HG03558 (cell line): ENCODE measurements at regions not wholly inside any gene's neighbourhood (a gene's known extent, or its start where the extent isn't known, plus 50 kb on each side); places are given as distances from the start of the nearest gene placed in this dataset.
"Not testable (repeated sequence)": the region's sequence is repeated elsewhere in the genome, so short reads cannot be mapped to it uniquely, and the experiment has no call there.

Experiments
- ATAC-seq: cut with Tn5 transposase; IDR thresholded peaks from one replicate; pipeline ENCODE4 v1.9.1; 2021; ENCODE audit warnings: moderate number of reproducible peaks; ENCODE audit not compliant: unreplicated experiment; ENCODE audit errors: extremely low read depth

- ATAC-seq = not testable (repeated sequence)
Observed at GRCh38 chr14:58922201-58922940, 266.1 kb upstream of the DAAM1 start.

- ATAC-seq = no peak
Observed at GRCh38 chr14:58923751-58924405, 264.6 kb upstream of the DAAM1 start.

- ATAC-seq = no peak
Observed at GRCh38 chr14:58941629-58942028, 246.8 kb upstream of the DAAM1 start.

- ATAC-seq = no peak
Observed at GRCh38 chr14:58942516-58942915, 246.0 kb upstream of the DAAM1 start.

- no peak for ATAC-seq
Observed at GRCh38 chr14:58944343-58944967, 244.0 kb upstream of the DAAM1 start.

GRCh38 chr14:58944968-58945356 lies 243.5 kb upstream of the DAAM1 start:
- no peak for ATAC-seq

GRCh38 chr14:58946431-58946830 lies 242.0 kb upstream of the DAAM1 start:
- ATAC-seq = no peak

GRCh38 chr14:58947156-58947555 lies 241.3 kb upstream of the DAAM1 start:
- no peak for ATAC-seq

GRCh38 chr14:58947814-58948445 lies 240.5 kb upstream of the DAAM1 start:
- no peak for ATAC-seq

- no peak for ATAC-seq
Observed at GRCh38 chr14:58950555-58950954, 237.9 kb upstream of the DAAM1 start.

GRCh38 chr14:58951143-58951542 lies 237.3 kb upstream of the DAAM1 start:
- ATAC-seq = no peak

GRCh38 chr14:58954052-58954451 lies 234.4 kb upstream of the DAAM1 start:
- ATAC-seq = no peak

GRCh38 chr14:58954901-58955861 lies 233.3 kb upstream of the DAAM1 start:
- no peak for ATAC-seq

GRCh38 chr14:58961045-58961731 lies 227.3 kb upstream of the DAAM1 start:
- no peak for ATAC-seq

GRCh38 chr14:58963873-58964597 lies 224.4 kb upstream of the DAAM1 start:
- ATAC-seq = no peak

GRCh38 chr14:58964598-58964928 lies 223.9 kb upstream of the DAAM1 start:
- no peak for ATAC-seq

- no peak for ATAC-seq
Observed at GRCh38 chr14:58965601-58966000, 222.9 kb upstream of the DAAM1 start.

GRCh38 chr14:58966997-58967396 lies 221.5 kb upstream of the DAAM1 start:
- no peak for ATAC-seq
